Right lobe of liver (tissue), 6 donors: ENCODE measurements at regions not wholly inside any gene's neighbourhood (a gene's known extent, or its start where the extent isn't known, plus 50 kb on each side); places are given as distances from the start of the nearest gene placed in this dataset.
A peak's percentile ranks its signal among the peaks of the same experiment; 100 is the strongest.

Source experiments
- ATAC-seq, 4 donors: fragments of 200-7000 bp; cut with Tn5 transposase; one replicate each; pipeline ENCODE4 v1.9.1; 2020; ENCODE audit warnings: mild to moderate bottlenecking in 4 of 4, moderate library complexity in 4 of 4
- DNase-seq, 3 donors: peaks; one replicate each; pipeline ENCODE4 v3.0.0-alpha.2; 2020
- H3K27ac ChIP-seq, 3 donors: fragments of 200-600 bp; one replicate each; pipeline ENCODE4 v1.8.0; 2022
- H3K27me3 ChIP-seq, 2 donors: fragments of 200-600 bp; one replicate each; pipeline ENCODE4 v1.8.0; 2022
- H3K36me3 ChIP-seq, 4 donors: fragments of 200-600 bp; sonication (generic) in 1 of 4; one replicate each; pipeline versions ENCODE4 v1.5.1 to v1.8.0; 2017 to 2022; ENCODE audit warnings: control low read depth in 1 of 4
- H3K4me1 ChIP-seq, 4 donors: fragments of 200-600 bp; sonication (generic) in 1 of 4; one replicate each; pipeline versions ENCODE4 v1.5.1 to v1.8.0; 2017 to 2022; ENCODE audit warnings: control low read depth in 1 of 4
- H3K4me3 ChIP-seq, 3 donors: fragments of 200-600 bp; one replicate each; pipeline ENCODE4 v1.8.0; 2022
- H3K9me3 ChIP-seq, 4 donors: fragments of 200-600 bp; sonication (generic) in 1 of 4; one replicate each; pipeline versions ENCODE4 v1.5.1 to v1.8.0; 2017 to 2022; ENCODE audit warnings: control low read depth in 1 of 4
- CTCF ChIP-seq, 4 donors: fragments of 200-600 bp in 3 of 4; fragments of 450-650 bp in 1 of 4; IDR thresholded peaks; one replicate each; pipeline versions ENCODE4 v1.5.1 to v1.8.0; 2016 to 2022; ENCODE audit warnings: antibody characterized with exemption in 4 of 4, mild to moderate bottlenecking in 2 of 4
- POLR2A ChIP-seq: fragments of 450-650 bp; IDR thresholded peaks from one replicate; pipeline ENCODE4 v1.6.1; 2017; ENCODE audit warnings: antibody characterized with exemption, mild to moderate bottlenecking
- WGBS: methylation state at CpG from one replicate; pipeline ENCODE4 v1.1.6; 2018; ENCODE audit warnings: low coverage, low lambda C conversion rate; ENCODE audit not compliant: insufficient coverage; ENCODE audit errors: missing lambda C conversion rate; 5-methylcytosine and 5-hydroxymethylcytosine counted together
- intact Hi-C, 2 donors: fragments of 100-400 bp; cut with DNase I; formaldehyde crosslinking; loops; one replicate each; pipeline versions ENCODE4 v1.11.2 to v1.14.1; 2022
- donor health status: DM: no; HTN: yes; CAD: no.
- donor health status: DM: no; HTN: no; CAD: no.
- donor health status: DM: no; HTN: no; CAD: no.
- donor health status: DM: no; HTN: yes; CAD: no.
- donor health status: DM: no; HTN: yes; CAD: no.

- TF ChIP-seq CTCF (IDR thresholded peaks at IDR 0.05) (no peak), POLR2A (no peak)
- DNase-seq (peak in 1 of 3 donors; percentile 17), ATAC-seq (no peak)
- no peaks in the 10 kb centered on the region for H3K27me3 ChIP-seq
- H3K36me3 ChIP-seq: no peaks in the 10 kb centered on the region
- H3K27ac ChIP-seq: no peak overlapping the region
- no peaks in the 10 kb centered on the region for H3K9me3 ChIP-seq
- peaks cover 0 to 5% (median 0%) of the 10 kb centered on the region in 4 donors for H3K4me1 ChIP-seq
- H3K4me3 ChIP-seq: no peak overlapping the region
- intact Hi-C loops: loop anchor here (10.0 kb wide), 2 partner anchors 193 to 213 kb away; no protein-coding TSS in a partner anchor
Observed at GRCh38 chr14:100442036-100442435, 118.9 kb downstream of the SLC25A47 start.

GRCh38 chr14:100442498-100443490, 119.7 kb downstream of the SLC25A47 start:
- Histone ChIP-seq H3K4me3 (no peak overlapping the region), H3K9me3 (no peaks in the 10 kb centered on the region), H3K27ac (no peak overlapping the region), H3K4me1 (peaks cover 0 to 5% (median 0%) of the 10 kb centered on the region in 4 donors), H3K36me3 (no peaks in the 10 kb centered on the region), H3K27me3 (no peaks in the 10 kb centered on the region)
- no peak for TF ChIP-seq POLR2A
- no peak for TF ChIP-seq CTCF (IDR thresholded peaks at IDR 0.05)
- WGBS: 79% methylated on average over 10 of the region's 13 CpGs
- DNase-seq (peak in 1 of 3 donors; percentile 26), ATAC-seq (no peak)
- intact Hi-C loops: loop anchor here (10.0 kb wide), 2 partner anchors 192 to 212 kb away; no protein-coding TSS in a partner anchor

- intact Hi-C loops: loop anchor here (10.0 kb wide), 2 partner anchors 191 to 211 kb away; no protein-coding TSS in a partner anchor
- TF ChIP-seq POLR2A (no peak), CTCF (IDR thresholded peaks at IDR 0.05) (no peak)
- peaks cover 0 to 5% (median 0%) of the 10 kb centered on the region in 4 donors for H3K4me1 ChIP-seq
Observed at GRCh38 chr14:100443603-100444002, 120.5 kb downstream of the SLC25A47 start.

GRCh38 chr14:100445436-100446088, 122.4 kb downstream of the SLC25A47 start:
- intact Hi-C loops: loop anchor here (10.0 kb wide), 2 partner anchors 189 to 209 kb away; no protein-coding TSS in a partner anchor
- DNase-seq (no peak), ATAC-seq (no peak)
- Histone ChIP-seq H3K4me1 (peaks cover 0 to 1% (median 0%) of the 10 kb centered on the region in 4 donors), H3K27me3 (no peaks in the 10 kb centered on the region), H3K4me3 (no peak overlapping the region), H3K36me3 (no peaks in the 10 kb centered on the region), H3K9me3 (no peaks in the 10 kb centered on the region), H3K27ac (no peak overlapping the region)
- TF ChIP-seq CTCF (IDR thresholded peaks at IDR 0.05) (no peak), POLR2A (no peak)
- WGBS: 80% methylated on average over 1 of the region's 8 CpGs

More at GRCh38 chr14:100443603-100444002, 120.5 kb downstream of the SLC25A47 start:
- Histone ChIP-seq H3K4me3 (no peak overlapping the region), H3K27ac (no peak overlapping the region), H3K27me3 (no peaks in the 10 kb centered on the region), H3K9me3 (no peaks in the 10 kb centered on the region), H3K36me3 (no peaks in the 10 kb centered on the region)
- DNase-seq (no peak), ATAC-seq (no peak)
- 90% methylated on average over 6 of the region's 8 CpGs for WGBS
